ENCODE measurements at regions not wholly inside any gene's neighbourhood (a gene's known extent, or its start where the extent isn't known, plus 50 kb on each side); places are given as distances from the start of the nearest gene placed in this dataset.

DNA sequence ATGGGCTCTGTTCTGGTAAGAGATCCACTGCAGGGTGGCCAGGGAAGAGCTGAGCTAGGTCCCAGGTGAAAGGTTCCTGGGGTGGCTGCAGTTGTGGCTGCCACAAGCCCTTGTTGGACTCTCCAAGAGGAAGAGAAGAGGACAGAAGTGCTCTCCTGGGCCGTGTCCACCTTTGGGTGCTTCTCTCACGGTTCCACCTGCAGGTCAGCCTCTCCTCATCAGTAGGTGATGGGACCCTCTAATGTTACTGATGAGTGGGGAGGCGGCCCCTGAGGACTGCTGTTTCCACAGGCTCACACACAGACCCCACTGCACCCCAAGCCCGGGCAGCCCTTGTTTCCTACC, 804.9 kb downstream of the BRD1 start:
- TF ChIP-seq ZNF292 (tag by site-specific recombination; IDR thresholded peaks at IDR 0.05; ENCODE audit: borderline replicate concordance, low read depth) (no peak), ZNF626 (tag by site-specific recombination; IDR thresholded peaks at IDR 0.05) (no peak)
- TF ChIP-seq, protein P1, sequence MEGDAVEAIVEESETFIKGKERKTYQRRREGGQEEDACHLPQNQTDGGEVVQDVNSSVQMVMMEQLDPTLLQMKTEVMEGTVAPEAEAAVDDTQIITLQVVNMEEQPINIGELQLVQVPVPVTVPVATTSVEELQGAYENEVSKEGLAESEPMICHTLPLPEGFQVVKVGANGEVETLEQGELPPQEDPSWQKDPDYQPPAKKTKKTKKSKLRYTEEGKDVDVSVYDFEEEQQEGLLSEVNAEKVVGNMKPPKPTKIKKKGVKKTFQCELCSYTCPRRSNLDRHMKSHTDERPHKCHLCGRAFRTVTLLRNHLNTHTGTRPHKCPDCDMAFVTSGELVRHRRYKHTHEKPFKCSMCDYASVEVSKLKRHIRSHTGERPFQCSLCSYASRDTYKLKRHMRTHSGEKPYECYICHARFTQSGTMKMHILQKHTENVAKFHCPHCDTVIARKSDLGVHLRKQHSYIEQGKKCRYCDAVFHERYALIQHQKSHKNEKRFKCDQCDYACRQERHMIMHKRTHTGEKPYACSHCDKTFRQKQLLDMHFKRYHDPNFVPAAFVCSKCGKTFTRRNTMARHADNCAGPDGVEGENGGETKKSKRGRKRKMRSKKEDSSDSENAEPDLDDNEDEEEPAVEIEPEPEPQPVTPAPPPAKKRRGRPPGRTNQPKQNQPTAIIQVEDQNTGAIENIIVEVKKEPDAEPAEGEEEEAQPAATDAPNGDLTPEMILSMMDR (tag by site-specific recombination; IDR thresholded peaks at IDR 0.05), result no peak
- TF ChIP-seq, protein P2, sequence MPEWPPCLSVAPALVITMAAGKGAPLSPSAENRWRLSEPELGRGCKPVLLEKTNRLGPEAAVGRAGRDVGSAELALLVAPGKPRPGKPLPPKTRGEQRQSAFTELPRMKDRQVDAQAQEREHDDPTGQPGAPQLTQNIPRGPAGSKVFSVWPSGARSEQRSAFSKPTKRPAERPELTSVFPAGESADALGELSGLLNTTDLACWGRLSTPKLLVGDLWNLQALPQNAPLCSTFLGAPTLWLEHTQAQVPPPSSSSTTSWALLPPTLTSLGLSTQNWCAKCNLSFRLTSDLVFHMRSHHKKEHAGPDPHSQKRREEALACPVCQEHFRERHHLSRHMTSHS (tag by site-specific recombination; IDR thresholded peaks at IDR 0.05), result no peak
